Body of pancreas (tissue), 4 donors: ENCODE measurements at regions not wholly inside any gene's neighbourhood (a gene's known extent, or its start where the extent isn't known, plus 50 kb on each side); places are given as distances from the start of the nearest gene placed in this dataset.

Source experiments
- POLR2A ChIP-seq, 3 donors: fragments of 450-650 bp; IDR thresholded peaks; one replicate each; pipeline ENCODE4 v1.6.1; 2016; ENCODE audit warnings: antibody characterized with exemption in 3 of 3, mild to moderate bottlenecking in 2 of 3
- TF ChIP-seq, protein P1 (sequence below), 7 experiments: fragments of 450-650 bp in 4 of 7; fragments of 200-600 bp in 3 of 7; sonication (generic) in 3 of 7; IDR thresholded peaks; one replicate each; pipeline ENCODE4 v1.5.1; 2016 to 2019; ENCODE audit warnings: antibody characterized with exemption in 7 of 7

DNA sequence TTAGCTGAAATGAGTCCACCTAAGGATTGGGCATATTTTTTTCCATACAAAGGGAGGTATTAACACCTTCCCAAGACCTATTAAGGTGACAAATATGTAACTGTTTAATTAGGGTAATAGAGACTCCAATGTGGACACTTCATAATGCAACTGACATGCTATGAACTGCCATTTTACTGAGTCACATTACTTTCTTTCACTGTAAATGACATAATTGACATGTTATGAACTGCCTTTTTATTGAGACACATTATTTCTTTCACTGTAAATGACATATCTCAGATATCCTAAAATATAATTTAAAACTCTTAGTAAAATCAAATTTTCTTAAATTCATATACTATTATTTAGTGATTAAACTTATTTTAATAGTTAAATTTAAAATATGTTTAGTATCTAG, 528.8 kb upstream of the PCDH15 start:
- TF ChIP-seq, protein P1, sequence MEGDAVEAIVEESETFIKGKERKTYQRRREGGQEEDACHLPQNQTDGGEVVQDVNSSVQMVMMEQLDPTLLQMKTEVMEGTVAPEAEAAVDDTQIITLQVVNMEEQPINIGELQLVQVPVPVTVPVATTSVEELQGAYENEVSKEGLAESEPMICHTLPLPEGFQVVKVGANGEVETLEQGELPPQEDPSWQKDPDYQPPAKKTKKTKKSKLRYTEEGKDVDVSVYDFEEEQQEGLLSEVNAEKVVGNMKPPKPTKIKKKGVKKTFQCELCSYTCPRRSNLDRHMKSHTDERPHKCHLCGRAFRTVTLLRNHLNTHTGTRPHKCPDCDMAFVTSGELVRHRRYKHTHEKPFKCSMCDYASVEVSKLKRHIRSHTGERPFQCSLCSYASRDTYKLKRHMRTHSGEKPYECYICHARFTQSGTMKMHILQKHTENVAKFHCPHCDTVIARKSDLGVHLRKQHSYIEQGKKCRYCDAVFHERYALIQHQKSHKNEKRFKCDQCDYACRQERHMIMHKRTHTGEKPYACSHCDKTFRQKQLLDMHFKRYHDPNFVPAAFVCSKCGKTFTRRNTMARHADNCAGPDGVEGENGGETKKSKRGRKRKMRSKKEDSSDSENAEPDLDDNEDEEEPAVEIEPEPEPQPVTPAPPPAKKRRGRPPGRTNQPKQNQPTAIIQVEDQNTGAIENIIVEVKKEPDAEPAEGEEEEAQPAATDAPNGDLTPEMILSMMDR (IDR thresholded peaks at IDR 0.05) = no peak
- TF ChIP-seq POLR2A (IDR thresholded peaks at IDR 0.05) = no peak
